NCI-H446 (cell line): ENCODE measurements at regions not wholly inside any gene's neighbourhood (a gene's known extent, or its start where the extent isn't known, plus 50 kb on each side); places are given as distances from the start of the nearest gene placed in this dataset.
"Not testable (repeated sequence)": the region's sequence is repeated elsewhere in the genome, so short reads cannot be mapped to it uniquely, and the experiment has no call there.

ENCODE experiments used
- DNase-seq, 2 experiments: peaks; one replicate each; lab custom pipeline; 2025; lab: John Stamatoyannopoulos, UW

- no peak for DNase-seq
These were observed 323.3 kb upstream of the TMEM132C start for GRCh38 chr12:127943481-127944210.

GRCh38 chr12:127944211-127944899 lies 322.6 kb upstream of the TMEM132C start:
- no peak for DNase-seq

DNA sequence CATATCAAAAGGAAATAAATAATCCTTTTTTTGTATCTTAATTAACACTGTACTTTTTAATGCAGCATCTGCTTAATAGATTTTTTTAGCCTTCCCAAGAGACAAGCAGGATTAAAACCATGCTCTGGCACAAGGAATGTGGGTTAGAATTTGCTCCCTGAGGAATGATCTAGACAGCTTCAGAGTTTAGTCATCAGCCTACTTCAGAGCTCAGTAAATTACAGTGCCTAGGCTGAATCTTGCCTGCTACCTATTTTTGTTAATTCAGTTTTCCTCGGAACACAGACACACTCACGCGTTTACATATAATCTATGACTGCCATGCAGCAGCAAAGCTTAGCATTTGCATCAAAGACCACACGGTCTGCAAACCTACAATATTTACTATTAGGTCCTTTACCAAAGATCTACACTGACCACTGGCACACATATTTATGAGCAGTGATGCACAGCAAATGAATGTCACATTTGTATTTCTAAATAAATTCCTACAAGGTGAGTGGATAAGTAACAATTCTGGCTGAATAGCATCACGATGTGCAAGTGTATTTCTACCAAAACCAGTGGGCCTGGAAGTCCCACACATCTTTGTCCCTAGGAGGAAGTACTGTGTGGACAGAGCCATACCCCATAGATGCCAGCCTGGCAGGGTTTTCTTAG lies 309.8 kb upstream of the TMEM132C start:
- DNase-seq, result no peak

DNA sequence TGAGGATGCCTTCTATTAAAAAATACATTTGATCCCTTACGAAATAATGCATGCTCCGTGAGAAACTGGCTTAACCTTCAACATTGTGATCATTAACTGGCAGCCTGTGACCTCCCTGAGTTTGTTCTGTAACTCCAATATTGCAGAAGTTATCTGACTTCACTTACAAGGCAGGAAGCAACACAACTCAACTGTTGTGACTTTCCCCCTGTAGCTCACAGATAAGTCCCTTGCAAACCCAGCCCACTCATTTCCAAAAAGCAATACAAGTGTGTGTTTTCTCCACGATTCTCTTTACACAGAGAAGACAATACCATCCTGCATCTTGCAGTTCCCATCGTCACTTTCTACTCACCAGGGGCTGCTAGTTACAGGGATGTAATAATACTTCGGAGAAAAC lies 304.7 kb upstream of the TMEM132C start:
- no peak for DNase-seq

DNA sequence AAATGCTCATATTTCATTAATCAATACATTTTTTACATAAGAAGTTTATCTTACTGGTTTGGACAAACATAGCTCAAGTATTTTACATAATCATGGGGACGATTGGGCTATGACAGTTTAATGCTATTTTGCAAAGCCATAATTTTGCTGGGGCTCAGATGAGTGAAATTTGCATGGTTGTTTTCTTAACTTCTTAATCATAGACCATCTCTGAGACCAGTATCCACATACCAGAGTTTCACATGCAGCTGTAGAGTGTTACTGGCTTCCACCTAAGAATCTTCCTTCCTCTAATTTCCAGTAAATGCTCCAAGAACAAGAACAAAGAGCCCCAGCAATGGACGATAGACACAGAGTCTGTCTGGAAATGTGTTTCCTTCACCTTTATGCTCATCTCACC lies 303.0 kb upstream of the TMEM132C start:
- no peak for DNase-seq

GRCh38 chr12:127964717-127965116 lies 302.3 kb upstream of the TMEM132C start:
- DNase-seq, result no peak

DNA sequence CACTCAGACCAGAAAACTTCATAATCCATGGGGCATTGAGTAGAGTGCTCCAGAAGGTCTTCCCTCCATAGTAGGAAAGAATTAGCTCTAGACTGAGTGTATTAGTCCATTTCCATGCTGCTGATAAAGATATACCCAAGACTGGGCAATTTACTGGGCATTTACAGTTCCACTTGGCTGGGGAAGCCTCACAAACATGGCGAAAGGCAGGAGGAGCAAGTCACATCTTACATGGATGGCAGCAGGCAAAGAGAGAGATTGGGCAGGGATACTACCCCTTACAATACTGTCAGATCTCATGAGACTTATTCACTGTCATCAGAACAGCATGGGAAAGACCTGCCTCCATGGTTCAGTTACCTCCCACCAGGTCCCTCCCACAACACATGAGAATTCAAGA lies 300.6 kb upstream of the TMEM132C start:
- no peak for DNase-seq

DNA sequence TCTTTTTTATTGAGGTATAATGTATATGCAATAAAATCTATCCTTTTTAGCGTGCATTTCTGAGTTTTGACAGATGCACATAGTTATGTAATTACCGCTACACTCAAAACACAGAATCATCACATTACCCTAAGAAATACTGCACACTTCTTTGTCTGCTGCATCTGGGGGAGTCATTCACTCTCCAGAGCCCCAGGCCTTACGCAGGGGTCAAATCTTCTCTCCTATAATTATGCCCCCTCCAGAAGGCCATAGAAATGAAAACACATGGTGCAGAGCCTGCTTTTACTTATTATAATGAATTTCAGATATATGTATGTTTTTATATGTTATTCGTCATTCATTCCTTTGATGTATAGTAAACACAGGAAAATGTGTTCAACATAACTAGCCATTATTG lies 296.5 kb upstream of the TMEM132C start:
- no peak for DNase-seq

DNA sequence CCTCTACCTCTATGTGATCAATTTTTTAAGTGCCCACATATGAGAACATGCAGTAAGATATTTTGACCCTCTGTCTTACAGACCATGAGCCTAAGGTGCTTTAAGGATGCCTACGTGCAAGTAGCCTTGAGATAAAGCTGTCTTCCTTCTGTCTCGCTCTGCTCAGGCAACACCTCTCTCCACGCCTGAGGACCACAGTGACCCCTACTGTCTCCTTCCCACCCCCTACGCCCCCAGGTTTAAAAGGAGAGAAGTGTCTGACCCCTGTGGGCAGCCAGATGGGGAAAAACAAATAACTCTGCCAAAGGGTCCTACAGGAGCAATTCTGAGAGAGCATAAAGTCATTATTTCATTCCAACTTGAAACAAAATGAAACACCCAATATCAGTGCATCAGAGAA lies 286.4 kb upstream of the TMEM132C start:
- DNase-seq, result no peak

GRCh38 chr12:127981875-127982274 lies 285.1 kb upstream of the TMEM132C start:
- DNase-seq, result no peak

DNA sequence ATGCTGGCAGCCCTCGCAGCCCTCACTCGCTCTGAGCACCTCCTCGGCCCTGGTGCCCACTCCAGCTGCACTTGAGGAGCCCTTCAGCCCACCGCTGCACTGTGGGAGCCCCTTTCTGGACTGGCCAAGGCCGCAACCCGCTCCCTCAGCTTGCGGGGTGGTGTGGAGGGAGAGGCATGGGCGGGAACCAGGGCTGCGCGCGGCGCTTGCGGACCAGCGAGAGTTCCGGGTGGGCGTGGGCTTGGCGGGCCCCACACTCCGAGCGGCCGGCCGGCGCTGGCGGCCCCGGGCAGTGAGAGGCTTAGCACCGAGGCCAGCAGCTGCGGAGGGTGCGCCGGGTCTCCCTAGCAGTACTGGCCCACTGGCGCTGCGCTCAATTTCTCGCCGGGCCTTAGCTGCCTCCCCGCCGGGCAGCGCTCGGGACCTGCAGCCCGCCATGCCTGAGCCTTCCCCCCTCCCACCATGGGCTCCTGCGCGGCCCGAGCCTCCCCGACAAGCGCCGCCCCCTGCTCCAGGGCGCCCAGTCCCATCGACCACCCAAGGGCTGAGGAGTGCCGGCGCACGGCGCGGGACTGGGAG lies 283.7 kb upstream of the TMEM132C start:
- not testable (repeated sequence) for DNase-seq

GRCh38 chr12:127984386-127985055 lies 282.4 kb upstream of the TMEM132C start:
- DNase-seq, result no peak

DNA sequence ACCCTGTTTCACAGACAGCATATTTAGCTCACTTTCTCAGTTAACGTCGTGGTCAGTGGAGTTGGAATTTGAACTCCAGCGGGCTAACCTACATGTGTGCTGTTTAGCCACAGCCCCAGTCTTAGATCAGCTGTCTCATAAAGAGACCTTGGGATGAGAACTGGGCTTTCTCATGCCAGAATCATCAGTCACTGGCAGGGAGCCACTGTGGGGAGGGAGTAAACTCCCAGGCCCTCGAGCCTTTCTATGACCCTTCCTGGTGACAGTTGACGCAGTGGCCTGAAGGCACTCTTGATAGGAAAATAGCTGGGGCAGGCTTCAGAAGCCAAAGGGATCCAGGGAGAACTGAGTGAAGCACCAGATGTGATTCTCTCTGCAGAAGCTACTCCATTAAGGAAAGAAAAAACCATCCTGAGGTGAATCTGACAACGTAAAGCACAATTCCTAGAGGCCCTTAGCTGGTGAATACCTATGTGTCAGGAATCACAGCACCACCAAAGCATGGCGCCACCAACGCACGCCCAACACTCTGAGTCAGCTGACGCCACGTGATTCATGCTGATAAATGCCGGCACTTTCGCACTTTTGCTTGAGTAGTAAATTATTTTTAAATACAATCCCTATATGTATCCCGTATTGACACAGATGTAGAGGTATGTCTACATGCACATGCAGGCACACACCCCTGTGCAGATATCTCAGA lies 279.6 kb upstream of the TMEM132C start:
- DNase-seq, result no peak

- DNase-seq, result no peak
These were observed 275.5 kb upstream of the TMEM132C start for GRCh38 chr12:127991485-127991884.

DNA sequence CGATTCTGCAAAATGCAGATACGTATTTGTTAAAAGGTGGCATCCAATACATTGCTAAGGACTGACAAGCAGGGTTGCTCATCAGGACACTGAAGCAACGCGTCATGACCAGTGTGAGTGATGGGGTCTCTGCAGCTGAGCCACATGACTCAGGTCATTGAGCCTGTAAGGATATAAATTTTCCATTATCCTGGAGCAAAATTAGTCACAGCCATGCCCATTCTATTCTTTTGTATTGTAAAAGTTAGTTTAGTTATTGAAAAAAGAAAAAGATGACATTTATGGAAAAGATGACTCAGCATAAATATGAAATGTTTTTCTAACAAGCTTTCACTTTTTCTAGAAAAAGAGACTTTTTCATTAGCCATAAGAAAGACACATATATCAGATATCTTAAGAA lies 268.0 kb upstream of the TMEM132C start:
- no peak for DNase-seq

DNA sequence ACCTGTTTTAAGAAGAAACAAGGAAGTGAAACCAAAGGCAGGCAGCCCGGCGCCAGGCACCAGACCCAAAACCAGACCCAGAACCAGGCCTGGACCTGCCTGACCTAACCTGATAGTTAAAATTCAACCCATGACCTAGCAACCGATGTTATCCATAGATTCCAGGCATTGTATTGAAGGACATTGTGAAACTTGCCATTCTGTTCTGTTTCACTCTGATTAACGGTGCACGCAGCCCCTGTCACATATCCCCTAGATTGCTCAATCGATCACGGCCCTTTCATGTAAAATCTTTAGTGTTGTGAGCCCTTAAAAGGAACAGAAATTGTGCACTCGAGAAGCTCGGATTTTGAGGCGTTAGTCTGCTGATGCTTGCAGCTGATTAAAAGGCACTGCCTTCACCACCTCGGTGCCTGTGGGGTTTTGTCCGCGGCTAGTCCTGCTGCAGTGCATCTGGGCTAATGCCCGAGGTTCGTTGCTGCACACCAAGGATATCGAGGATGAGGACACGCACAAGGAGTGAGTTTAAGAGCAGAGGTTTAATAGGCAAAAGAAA lies 262.5 kb upstream of the TMEM132C start:
- DNase-seq, result no peak

GRCh38 chr12:128007250-128007649 lies 259.7 kb upstream of the TMEM132C start:
- DNase-seq, result no peak

GRCh38 chr12:128008341-128008740 lies 258.6 kb upstream of the TMEM132C start:
- no peak for DNase-seq

DNA sequence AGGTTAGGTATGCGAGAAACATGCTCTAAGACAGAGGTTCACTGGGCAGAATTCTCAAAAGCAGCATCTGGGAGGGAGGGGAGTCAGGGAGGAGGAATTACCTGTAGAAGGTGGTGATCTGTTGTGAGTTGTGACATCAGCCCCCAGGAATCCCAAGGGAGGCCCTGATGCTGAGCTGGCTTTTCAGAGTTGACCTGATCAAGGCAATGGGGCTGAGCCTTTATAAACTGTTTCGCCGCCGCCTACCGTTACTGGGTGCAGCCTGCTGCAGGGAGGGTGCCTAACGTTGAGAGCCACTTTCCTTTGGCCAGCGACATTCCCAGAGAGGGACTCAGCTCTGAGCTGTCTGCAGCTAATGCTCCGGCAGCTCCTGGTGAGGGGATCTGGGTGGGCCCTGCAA lies 257.9 kb upstream of the TMEM132C start:
- DNase-seq, result no peak

GRCh38 chr12:128012110-128012509 lies 254.9 kb upstream of the TMEM132C start:
- no peak for DNase-seq

GRCh38 chr12:128015276-128015675 lies 251.7 kb upstream of the TMEM132C start:
- no peak for DNase-seq
